ENCODE measurements at regions not wholly inside any gene's neighbourhood (a gene's known extent, or its start where the extent isn't known, plus 50 kb on each side); places are given as distances from the start of the nearest gene placed in this dataset.

GRCh38 chr14:76924371-76925096 lies 98.3 kb downstream of the LRRC74A start:
- Histone ChIP-seq H3K27ac (no peak overlapping the region), H3K4me1 (peaks cover 15 to 78% (median 53%) of the 10 kb centered on the region in 6 donors)

GRCh38 chr14:76923431-76924370 lies 97.5 kb downstream of the LRRC74A start:
- H3K27me3 ChIP-seq (replicated peaks in 1 of 7), result peaks cover 0 to 6% (median 0%) of the 10 kb centered on the region in 7 donors
- intact Hi-C loops (cut with DNase I; ENCODE audit: low total_unique reads), result no loop called here
- H3K4me3 ChIP-seq, result no peak overlapping the region
- H3K9me3 ChIP-seq, result no peaks in the 10 kb centered on the region
- TF ChIP-seq, protein P1, sequence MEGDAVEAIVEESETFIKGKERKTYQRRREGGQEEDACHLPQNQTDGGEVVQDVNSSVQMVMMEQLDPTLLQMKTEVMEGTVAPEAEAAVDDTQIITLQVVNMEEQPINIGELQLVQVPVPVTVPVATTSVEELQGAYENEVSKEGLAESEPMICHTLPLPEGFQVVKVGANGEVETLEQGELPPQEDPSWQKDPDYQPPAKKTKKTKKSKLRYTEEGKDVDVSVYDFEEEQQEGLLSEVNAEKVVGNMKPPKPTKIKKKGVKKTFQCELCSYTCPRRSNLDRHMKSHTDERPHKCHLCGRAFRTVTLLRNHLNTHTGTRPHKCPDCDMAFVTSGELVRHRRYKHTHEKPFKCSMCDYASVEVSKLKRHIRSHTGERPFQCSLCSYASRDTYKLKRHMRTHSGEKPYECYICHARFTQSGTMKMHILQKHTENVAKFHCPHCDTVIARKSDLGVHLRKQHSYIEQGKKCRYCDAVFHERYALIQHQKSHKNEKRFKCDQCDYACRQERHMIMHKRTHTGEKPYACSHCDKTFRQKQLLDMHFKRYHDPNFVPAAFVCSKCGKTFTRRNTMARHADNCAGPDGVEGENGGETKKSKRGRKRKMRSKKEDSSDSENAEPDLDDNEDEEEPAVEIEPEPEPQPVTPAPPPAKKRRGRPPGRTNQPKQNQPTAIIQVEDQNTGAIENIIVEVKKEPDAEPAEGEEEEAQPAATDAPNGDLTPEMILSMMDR (IDR thresholded peaks at IDR 0.05 in 8 of 11, conservative IDR thresholded peaks at IDR 0.05 in 3 of 11), result no peak
- no peak for TF ChIP-seq POLR2AphosphoS5 (IDR thresholded peaks at IDR 0.05)
- TF ChIP-seq POLR2A (IDR thresholded peaks at IDR 0.05), result no peak
- no peaks in the 10 kb centered on the region for H3K36me3 ChIP-seq
- DNase-seq, result no peak
- 67 to 83% (median 75%) methylated on average over 21 to 22 of the region's 22 CpGs for WGBS, 5 donors
- H3K27ac ChIP-seq, result peak overlapping the region in 1 of 8 donors; percentile 31
- peaks cover 16 to 78% (median 53%) of the 10 kb centered on the region in 6 donors for H3K4me1 ChIP-seq

More at GRCh38 chr14:76924371-76925096, 98.3 kb downstream of the LRRC74A start:
- Histone ChIP-seq H3K4me3 (no peak overlapping the region), H3K36me3 (no peaks in the 10 kb centered on the region), H3K27me3 (replicated peaks in 1 of 7) (peaks cover 0 to 6% (median 0%) of the 10 kb centered on the region in 7 donors), H3K9me3 (no peaks in the 10 kb centered on the region)
- intact Hi-C loops (cut with DNase I; ENCODE audit: low total_unique reads), result no loop called here
- WGBS, 5 donors, result 52 to 66% (median 60%) methylated on average over 14 to 15 of the region's 15 CpGs
- DNase-seq, result no peak
- TF ChIP-seq, protein P1 (IDR thresholded peaks at IDR 0.05 in 8 of 11, conservative IDR thresholded peaks at IDR 0.05 in 3 of 11), result no peak
- no peak for TF ChIP-seq POLR2A (IDR thresholded peaks at IDR 0.05)
- TF ChIP-seq POLR2AphosphoS5 (IDR thresholded peaks at IDR 0.05), result no peak

DNA sequence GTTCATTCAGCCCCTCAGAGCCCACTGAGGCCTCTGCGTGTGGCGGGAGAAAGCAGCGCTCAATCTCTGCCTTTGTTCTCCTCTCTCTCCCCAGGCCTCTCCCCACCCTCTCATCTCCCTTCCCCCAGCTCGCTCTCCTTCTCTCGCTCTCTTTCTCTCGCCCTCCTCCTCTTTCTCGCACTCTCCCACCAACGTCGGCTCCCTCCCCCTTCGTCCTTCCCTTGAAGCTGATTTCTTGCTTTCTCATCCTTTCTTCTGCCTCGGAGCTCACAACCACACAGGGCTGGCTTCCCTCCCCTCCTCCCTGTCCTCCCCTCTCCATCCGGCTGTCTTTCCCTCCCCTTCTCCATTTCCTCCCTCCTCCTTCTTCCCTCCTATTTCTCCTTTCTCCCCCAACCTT lies 96.4 kb downstream of the LRRC74A start:
- H3K27me3 ChIP-seq (replicated peaks in 1 of 7), result peaks cover 0 to 6% (median 0%) of the 10 kb centered on the region in 7 donors
- intact Hi-C loops (cut with DNase I; ENCODE audit: low total_unique reads), result no loop called here
- TF ChIP-seq, protein P1 (IDR thresholded peaks at IDR 0.05 in 8 of 11, conservative IDR thresholded peaks at IDR 0.05 in 3 of 11), result no peak
- H3K4me1 ChIP-seq, result peaks cover 25 to 78% (median 54%) of the 10 kb centered on the region in 6 donors
- 34 to 50% (median 37%) methylated on average over 11 of the region's 12 CpGs for WGBS, 5 donors
- H3K9me3 ChIP-seq, result no peaks in the 10 kb centered on the region
- peak overlapping the region in 3 of 8 donors; percentile 31 to 56 (median 39) for H3K27ac ChIP-seq
- no peaks in the 10 kb centered on the region for H3K36me3 ChIP-seq
- no peak for DNase-seq
- H3K4me3 ChIP-seq, result no peak overlapping the region

- intact Hi-C loops (cut with DNase I; ENCODE audit: low total_unique reads), result no loop called here
- peaks cover 0 to 6% (median 0%) of the 10 kb centered on the region in 7 donors for H3K27me3 ChIP-seq (replicated peaks in 1 of 7)
- TF ChIP-seq POLR2A (IDR thresholded peaks at IDR 0.05) (no peak), POLR2AphosphoS5 (IDR thresholded peaks at IDR 0.05) (no peak)
- TF ChIP-seq, protein P1 (IDR thresholded peaks at IDR 0.05 in 8 of 11, conservative IDR thresholded peaks at IDR 0.05 in 3 of 11), result no peak
- H3K4me1 ChIP-seq, result peaks cover 27 to 78% (median 53%) of the 10 kb centered on the region in 6 donors
- H3K27ac ChIP-seq, result peak overlapping the region in 3 of 8 donors; percentile 31 to 56 (median 39)
- H3K4me3 ChIP-seq, result no peak overlapping the region
- H3K36me3 ChIP-seq, result no peaks in the 10 kb centered on the region
- H3K9me3 ChIP-seq, result no peaks in the 10 kb centered on the region
- DNase-seq, result no peak
- 89 to 100% (median 95%) methylated on average over 5 of the region's 5 CpGs for WGBS, 5 donors
Measured at GRCh38 chr14:76922092-76922491, 95.9 kb downstream of the LRRC74A start.
